GM12874 (cell line): ENCODE measurements at regions not wholly inside any gene's neighbourhood (a gene's known extent, or its start where the extent isn't known, plus 50 kb on each side); places are given as distances from the start of the nearest gene placed in this dataset.

Experiments used
- CTCF ChIP-seq: IDR thresholded peaks from 2 replicates; pipeline ENCODE4 v1.5.1; 2011; ENCODE audit warnings: low read depth, mild to moderate bottlenecking, control low read depth, low read length, moderate library complexity; ENCODE audit not compliant: insufficient read depth

DNA sequence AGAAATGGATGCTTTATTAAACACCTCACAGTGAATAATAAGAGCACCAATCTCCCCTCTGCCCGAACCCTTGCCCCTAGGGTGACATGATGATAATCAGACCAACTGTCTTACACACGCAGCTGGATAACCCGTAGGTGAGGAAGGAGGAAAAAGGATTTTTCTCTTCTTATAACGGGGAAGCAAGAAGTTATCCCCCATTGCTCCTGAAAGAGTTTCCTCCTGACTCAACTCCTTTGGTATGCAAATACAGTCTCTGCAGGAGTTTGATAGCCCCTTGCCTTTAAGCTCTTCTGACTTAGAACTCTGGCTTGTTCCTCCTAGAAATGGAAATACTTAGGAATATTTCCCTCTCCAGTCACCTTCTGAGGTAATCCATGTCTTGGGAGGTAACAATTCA is 455.8 kb downstream of the TMEM135 start:
- no peak for TF ChIP-seq CTCF

DNA sequence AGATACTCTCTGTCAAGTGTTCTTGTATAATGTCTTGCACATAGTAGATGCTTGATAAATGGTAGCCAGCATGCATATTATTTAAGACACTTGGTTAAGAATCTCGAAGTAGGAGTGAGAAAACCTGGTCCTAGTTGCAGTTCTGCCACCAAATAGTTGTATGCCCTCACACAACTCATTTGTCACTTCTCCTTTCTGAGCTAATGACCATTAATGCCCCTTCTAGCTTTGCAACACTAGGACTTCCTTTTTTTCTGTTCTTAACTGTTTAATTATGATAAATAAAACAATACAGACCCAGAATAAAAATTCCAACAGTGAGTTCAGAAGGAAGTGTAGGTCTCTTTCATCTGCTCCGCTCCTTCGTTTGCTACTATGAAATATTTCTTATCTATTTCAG is 453.6 kb downstream of the TMEM135 start:
- no peak for TF ChIP-seq CTCF

GRCh38 chr11:87490671-87491070 is 452.9 kb downstream of the TMEM135 start:
- no peak for TF ChIP-seq CTCF

GRCh38 chr11:87484566-87484965 is 446.8 kb downstream of the TMEM135 start:
- TF ChIP-seq CTCF, result no peak

DNA sequence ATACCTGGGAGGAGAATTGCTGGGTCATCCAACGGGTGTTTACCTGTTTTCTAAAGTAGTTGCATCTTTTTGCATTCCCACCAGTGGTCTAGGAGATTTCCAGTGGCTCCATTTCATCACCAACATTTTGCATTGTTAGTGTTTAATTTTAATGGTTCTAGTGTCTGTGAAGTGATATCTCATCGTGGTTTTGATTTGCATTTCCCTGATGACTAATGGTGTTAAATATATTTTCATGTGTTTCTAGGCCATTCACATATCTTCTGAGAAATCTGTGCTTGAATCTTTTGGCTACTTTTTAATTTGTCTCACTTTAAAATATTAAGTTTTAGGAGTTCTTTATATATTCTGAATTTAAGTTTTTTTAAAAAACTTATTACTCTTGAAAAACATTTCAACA is 439.6 kb downstream of the TMEM135 start:
- no peak for TF ChIP-seq CTCF

DNA sequence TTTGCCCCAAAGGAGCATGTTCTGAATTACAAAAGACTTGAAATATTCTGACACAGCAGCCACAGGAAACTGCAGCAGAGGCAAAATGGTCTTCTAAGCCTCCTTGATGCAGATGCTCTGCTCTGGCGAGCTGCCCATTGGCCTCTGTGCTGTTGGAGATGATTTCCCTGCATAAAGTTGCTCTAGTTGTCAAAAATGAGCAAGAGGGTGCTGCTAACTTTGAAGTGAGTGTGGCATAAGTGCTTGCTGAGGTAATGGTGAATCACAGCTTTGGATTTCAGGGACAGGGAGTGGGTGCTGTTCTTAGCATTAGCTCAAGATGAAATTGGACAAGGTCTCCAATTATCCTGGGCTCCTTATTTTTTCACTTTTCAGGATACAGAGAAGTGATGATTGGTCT is 435.4 kb downstream of the TMEM135 start:
- no peak for TF ChIP-seq CTCF

DNA sequence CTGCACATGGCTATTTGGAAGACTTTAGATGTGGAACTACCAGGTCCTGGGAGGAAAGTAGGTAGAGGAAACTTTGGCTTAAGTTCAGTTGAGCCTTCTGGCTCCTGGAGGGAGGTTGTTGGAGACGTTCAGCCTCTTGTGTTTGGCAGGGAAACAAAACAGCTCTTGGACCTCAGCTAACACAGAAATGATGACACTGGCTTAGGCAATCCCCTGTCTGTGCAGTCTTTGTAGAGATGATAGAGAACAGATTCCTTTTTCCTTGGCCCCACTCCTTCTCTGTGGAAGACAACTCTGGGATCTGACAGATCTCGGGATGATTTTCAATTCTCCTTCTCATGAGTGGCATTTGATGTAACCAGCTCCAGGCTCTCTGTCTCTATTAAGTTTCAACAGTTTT is 428.5 kb downstream of the TMEM135 start:
- TF ChIP-seq CTCF, result no peak

GRCh38 chr11:87465716-87466115 is 428.0 kb downstream of the TMEM135 start:
- TF ChIP-seq CTCF, result no peak
